Colonic mucosa (tissue), 4 donors: ENCODE measurements at regions not wholly inside any gene's neighbourhood (a gene's known extent, or its start where the extent isn't known, plus 50 kb on each side); places are given as distances from the start of the nearest gene placed in this dataset.

Experiments used
- DNase-seq: peaks from one replicate; pipeline ENCODE4 v3.0.0-alpha.2; 2020
- H3K27ac ChIP-seq: fragments of 200-600 bp; one replicate; pipeline ENCODE4 v1.8.0; 2021
- H3K27me3 ChIP-seq: fragments of 200-600 bp; one replicate; pipeline ENCODE4 v1.8.0; 2021
- H3K36me3 ChIP-seq: fragments of 200-600 bp; one replicate; pipeline ENCODE4 v1.8.0; 2021
- H3K4me1 ChIP-seq: fragments of 200-600 bp; one replicate; pipeline ENCODE4 v1.8.0; 2021; ENCODE audit warnings: mild to moderate bottlenecking
- H3K4me3 ChIP-seq: fragments of 200-600 bp; one replicate; pipeline ENCODE4 v1.8.0; 2021
- H3K9ac ChIP-seq, 2 donors: one replicate each; pipeline ENCODE4 v1.7.0; 2013; ENCODE audit warnings: control low read depth in 2 of 2, low read depth in 2 of 2, low read length in 2 of 2
- H3K9me3 ChIP-seq: fragments of 200-600 bp; one replicate; pipeline ENCODE4 v1.8.0; 2021
- CTCF ChIP-seq: fragments of 200-600 bp; IDR thresholded peaks from one replicate; pipeline ENCODE4 v1.8.0; 2022; ENCODE audit warnings: antibody characterized with exemption, mild to moderate bottlenecking
- intact Hi-C: fragments of 100-400 bp; cut with DNase I; formaldehyde crosslinking; loops from one replicate; pipeline ENCODE4 v1.14.1; 2022
- donor health status: healthy.
- donor health status: DM: no; HTN: no; CAD: no.
- donor health status: DM: no; HTN: no; CAD: no.

- DNase-seq, result no peak
- H3K36me3 ChIP-seq, result no peaks in the 10 kb centered on the region
- H3K27me3 ChIP-seq, result no peaks in the 10 kb centered on the region
- no peak for TF ChIP-seq CTCF
- H3K4me1 ChIP-seq, result no peaks in the 10 kb centered on the region
- H3K27ac ChIP-seq, result no peak overlapping the region
- no peaks in the 10 kb centered on the region for H3K9me3 ChIP-seq
- H3K4me3 ChIP-seq, result no peak overlapping the region
- H3K9ac ChIP-seq, result no peak overlapping the region
- intact Hi-C loops, result loop anchor here (10.0 kb wide), 1 partner anchor 107 kb away; no protein-coding TSS in a partner anchor
Observed at GRCh38 chr11:128282053-128282452, 305.3 kb downstream of the ETS1 start.

- Histone ChIP-seq H3K9ac (no peak overlapping the region), H3K27me3 (no peaks in the 10 kb centered on the region), H3K27ac (no peak overlapping the region), H3K9me3 (no peaks in the 10 kb centered on the region), H3K4me1 (no peaks in the 10 kb centered on the region), H3K36me3 (no peaks in the 10 kb centered on the region), H3K4me3 (no peak overlapping the region)
- TF ChIP-seq CTCF, result no peak
- DNase-seq, result no peak
- intact Hi-C loops, result loop anchor here (10.0 kb wide), 1 partner anchor 105 kb away; no protein-coding TSS in a partner anchor
Observed at GRCh38 chr11:128279866-128280265, 307.5 kb downstream of the ETS1 start.

GRCh38 chr11:128273736-128274135, 313.6 kb downstream of the ETS1 start:
- H3K4me1 ChIP-seq, result no peaks in the 10 kb centered on the region
- no peak overlapping the region for H3K27ac ChIP-seq
- no peak for TF ChIP-seq CTCF
- H3K36me3 ChIP-seq, result no peaks in the 10 kb centered on the region
- intact Hi-C loops, result no loop called here
- H3K27me3 ChIP-seq, result no peaks in the 10 kb centered on the region
- H3K4me3 ChIP-seq, result no peak overlapping the region
- no peak for DNase-seq
- H3K9me3 ChIP-seq, result no peaks in the 10 kb centered on the region
- no peak overlapping the region for H3K9ac ChIP-seq

GRCh38 chr11:128271401-128271800, 316.0 kb downstream of the ETS1 start:
- Histone ChIP-seq H3K9ac (no peak overlapping the region), H3K36me3 (no peaks in the 10 kb centered on the region), H3K27ac (no peak overlapping the region), H3K4me3 (no peak overlapping the region), H3K4me1 (no peaks in the 10 kb centered on the region), H3K27me3 (no peaks in the 10 kb centered on the region), H3K9me3 (no peaks in the 10 kb centered on the region)
- intact Hi-C loops, result no loop called here
- TF ChIP-seq CTCF, result no peak
- no peak for DNase-seq

- DNase-seq, result no peak
- H3K27ac ChIP-seq, result no peak overlapping the region
- H3K27me3 ChIP-seq, result no peaks in the 10 kb centered on the region
- H3K4me1 ChIP-seq, result no peaks in the 10 kb centered on the region
- no peak for TF ChIP-seq CTCF
- no peak overlapping the region for H3K9ac ChIP-seq
- no peak overlapping the region for H3K4me3 ChIP-seq
- H3K36me3 ChIP-seq, result no peaks in the 10 kb centered on the region
- intact Hi-C loops, result no loop called here
- no peaks in the 10 kb centered on the region for H3K9me3 ChIP-seq
Observed at GRCh38 chr11:128269466-128269865, 317.9 kb downstream of the ETS1 start.

GRCh38 chr11:128266893-128267292, 320.5 kb downstream of the ETS1 start:
- intact Hi-C loops, result no loop called here
- Histone ChIP-seq H3K27ac (no peak overlapping the region), H3K9me3 (no peaks in the 10 kb centered on the region), H3K4me3 (no peak overlapping the region), H3K36me3 (no peaks in the 10 kb centered on the region), H3K27me3 (no peaks in the 10 kb centered on the region), H3K4me1 (no peaks in the 10 kb centered on the region), H3K9ac (no peak overlapping the region)
- no peak for TF ChIP-seq CTCF
- no peak for DNase-seq
